ENCODE measurements at regions not wholly inside any gene's neighbourhood (a gene's known extent, or its start where the extent isn't known, plus 50 kb on each side); places are given as distances from the start of the nearest gene placed in this dataset.

- no peak for TF ChIP-seq CTCF (IDR thresholded peaks at IDR 0.05)
- TF ChIP-seq EZH2 (IDR thresholded peaks at IDR 0.05; ENCODE audit: borderline replicate concordance, insufficient read depth, low read depth, low read length, poor library complexity, severe bottlenecking): no peak
These were observed 217.7 kb upstream of the BMPER start for GRCh38 chr7:33687625-33688024.
